ENCODE measurements at regions not wholly inside any gene's neighbourhood (a gene's known extent, or its start where the extent isn't known, plus 50 kb on each side); places are given as distances from the start of the nearest gene placed in this dataset.

DNA sequence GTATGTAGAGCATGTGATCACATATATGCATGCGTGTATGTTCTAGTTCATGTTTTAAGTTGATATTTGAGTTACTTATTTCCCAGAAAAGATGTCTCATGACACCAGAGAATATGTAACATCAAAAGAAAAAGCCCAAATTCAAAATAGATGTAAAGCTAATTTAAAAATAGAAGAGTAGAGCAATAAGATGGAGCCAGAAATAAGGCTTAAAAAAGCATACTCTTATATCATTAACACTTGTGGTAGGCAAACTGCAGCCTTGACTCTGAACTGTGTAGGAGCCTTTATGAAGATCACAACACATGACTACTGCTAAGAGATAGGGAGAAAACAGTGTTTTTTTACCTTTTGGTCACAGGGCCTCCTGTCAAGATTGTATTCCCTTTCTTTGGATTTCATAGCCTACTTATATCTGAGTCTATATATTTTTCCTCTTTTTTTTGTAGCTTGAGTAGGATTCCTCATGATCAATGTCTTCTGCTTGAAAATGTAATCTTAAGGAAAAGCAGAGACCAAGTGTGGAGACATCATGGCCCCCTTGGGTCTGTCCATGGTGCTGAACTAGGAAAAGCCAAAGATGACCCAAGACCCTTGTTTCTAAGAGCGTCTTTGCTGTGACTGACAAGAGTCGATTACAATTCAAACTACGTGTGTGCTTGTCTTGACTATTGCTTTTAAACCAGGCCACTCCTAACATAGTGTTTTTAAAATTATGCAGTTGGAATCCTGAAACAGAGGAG lies 390.4 kb downstream of the SHISA9 start:
- Histone ChIP-seq H3K9me3 (ENCODE audit: control insufficient read depth in 5 of 5, low read length in 5 of 5) (peaks cover 0 to 2% (median 0%) of the 10 kb centered on the region in 5 donors), H3K4me1 (ENCODE audit: control insufficient read depth in 5 of 5, insufficient read depth in 5 of 5, low read length in 5 of 5) (no peaks in the 10 kb centered on the region), H3K9ac (ENCODE audit: low read length in 5 of 5) (no peak overlapping the region), H3K27ac (ENCODE audit: low read depth, low read length) (no peak overlapping the region), H3K4me3 (ENCODE audit: low read depth in 1 of 5, low read length in 5 of 5) (no peak overlapping the region), H3K27me3 (ENCODE audit: control insufficient read depth in 5 of 5, insufficient read depth in 4 of 5, low read length in 5 of 5) (no peaks in the 10 kb centered on the region), H3K36me3 (ENCODE audit: control insufficient read depth in 5 of 5, insufficient read depth in 5 of 5, low read length in 5 of 5) (no peaks in the 10 kb centered on the region)

DNA sequence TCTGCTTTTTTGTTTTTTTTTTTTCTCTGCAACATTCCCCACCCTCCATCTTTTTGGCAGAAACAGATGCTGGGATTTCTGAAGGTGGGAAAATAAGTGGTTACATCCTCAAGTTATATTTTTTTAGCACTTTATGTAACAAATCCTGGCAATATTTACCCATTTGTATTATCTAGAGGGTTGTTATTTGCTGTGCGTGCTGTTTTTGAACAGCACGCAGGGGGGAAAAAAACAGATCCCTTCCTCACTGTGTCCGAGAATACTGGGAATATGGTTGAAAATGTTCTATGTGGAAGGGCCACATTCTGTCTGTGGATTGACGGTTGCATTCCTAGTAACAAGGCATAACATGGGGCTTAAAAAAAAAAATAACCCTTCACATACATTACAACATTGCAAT lies 394.8 kb downstream of the SHISA9 start:
- Histone ChIP-seq H3K4me3 (ENCODE audit: low read depth in 1 of 5, low read length in 5 of 5) (no peak overlapping the region), H3K27ac (ENCODE audit: low read depth, low read length) (no peak overlapping the region), H3K36me3 (ENCODE audit: control insufficient read depth in 5 of 5, insufficient read depth in 5 of 5, low read length in 5 of 5) (no peaks in the 10 kb centered on the region), H3K27me3 (ENCODE audit: control insufficient read depth in 5 of 5, insufficient read depth in 4 of 5, low read length in 5 of 5) (no peaks in the 10 kb centered on the region), H3K4me1 (ENCODE audit: control insufficient read depth in 5 of 5, insufficient read depth in 5 of 5, low read length in 5 of 5) (no peaks in the 10 kb centered on the region), H3K9ac (ENCODE audit: low read length in 5 of 5) (no peak overlapping the region), H3K9me3 (ENCODE audit: control insufficient read depth in 5 of 5, low read length in 5 of 5) (peaks cover 0 to 4% (median 0%) of the 10 kb centered on the region in 5 donors)

DNA sequence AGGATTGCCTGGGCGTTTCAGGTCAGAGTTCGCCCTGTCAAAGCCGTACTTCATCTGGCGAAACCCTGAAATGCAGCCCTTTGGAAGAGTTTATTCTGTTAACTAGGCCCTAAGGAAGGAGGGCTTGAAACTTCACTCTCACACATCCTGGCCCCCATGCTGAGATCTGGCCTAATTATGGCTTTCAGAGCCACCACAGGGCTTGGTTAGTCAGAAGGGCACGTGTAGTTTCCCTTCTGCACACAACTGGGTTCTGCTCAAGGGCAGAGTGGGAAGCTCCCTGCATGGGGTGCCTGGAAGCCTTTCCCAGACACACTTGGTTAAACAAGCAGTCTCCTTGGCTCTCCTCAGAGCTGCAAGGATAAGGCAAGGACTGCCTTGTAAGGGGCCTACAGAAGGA lies 397.3 kb downstream of the SHISA9 start:
- H3K27ac ChIP-seq (ENCODE audit: low read depth, low read length) = no peak overlapping the region
- H3K4me3 ChIP-seq (ENCODE audit: low read depth in 1 of 5, low read length in 5 of 5) = no peak overlapping the region
- H3K9me3 ChIP-seq (ENCODE audit: control insufficient read depth in 5 of 5, low read length in 5 of 5) = peaks cover 0 to 4% (median 0%) of the 10 kb centered on the region in 5 donors
- H3K27me3 ChIP-seq (ENCODE audit: control insufficient read depth in 5 of 5, insufficient read depth in 4 of 5, low read length in 5 of 5) = no peaks in the 10 kb centered on the region
- H3K36me3 ChIP-seq (ENCODE audit: control insufficient read depth in 5 of 5, insufficient read depth in 5 of 5, low read length in 5 of 5) = no peaks in the 10 kb centered on the region
- H3K9ac ChIP-seq (ENCODE audit: low read length in 5 of 5) = no peak overlapping the region
- no peaks in the 10 kb centered on the region for H3K4me1 ChIP-seq (ENCODE audit: control insufficient read depth in 5 of 5, insufficient read depth in 5 of 5, low read length in 5 of 5)

- Histone ChIP-seq H3K27me3 (ENCODE audit: control insufficient read depth in 5 of 5, insufficient read depth in 4 of 5, low read length in 5 of 5) (no peaks in the 10 kb centered on the region), H3K27ac (ENCODE audit: low read depth, low read length) (no peak overlapping the region), H3K4me1 (ENCODE audit: control insufficient read depth in 5 of 5, insufficient read depth in 5 of 5, low read length in 5 of 5) (no peaks in the 10 kb centered on the region), H3K9me3 (ENCODE audit: control insufficient read depth in 5 of 5, low read length in 5 of 5) (peaks cover 0 to 4% (median 0%) of the 10 kb centered on the region in 5 donors), H3K9ac (ENCODE audit: low read length in 5 of 5) (no peak overlapping the region), H3K4me3 (ENCODE audit: low read depth in 1 of 5, low read length in 5 of 5) (no peak overlapping the region), H3K36me3 (ENCODE audit: control insufficient read depth in 5 of 5, insufficient read depth in 5 of 5, low read length in 5 of 5) (no peaks in the 10 kb centered on the region)
Observed at GRCh38 chr16:13300066-13300840, 398.9 kb downstream of the SHISA9 start.

GRCh38 chr16:13305019-13305755 lies 403.8 kb downstream of the SHISA9 start:
- no peaks in the 10 kb centered on the region for H3K36me3 ChIP-seq (ENCODE audit: control insufficient read depth in 5 of 5, insufficient read depth in 5 of 5, low read length in 5 of 5)
- H3K27ac ChIP-seq (ENCODE audit: low read depth, low read length) = no peak overlapping the region
- no peaks in the 10 kb centered on the region for H3K9me3 ChIP-seq (ENCODE audit: control insufficient read depth in 5 of 5, low read length in 5 of 5)
- no peak overlapping the region for H3K9ac ChIP-seq (ENCODE audit: low read length in 5 of 5)
- no peaks in the 10 kb centered on the region for H3K27me3 ChIP-seq (ENCODE audit: control insufficient read depth in 5 of 5, insufficient read depth in 4 of 5, low read length in 5 of 5)
- H3K4me3 ChIP-seq (ENCODE audit: low read depth in 1 of 5, low read length in 5 of 5) = no peak overlapping the region
- H3K4me1 ChIP-seq (ENCODE audit: control insufficient read depth in 5 of 5, insufficient read depth in 5 of 5, low read length in 5 of 5) = no peaks in the 10 kb centered on the region

DNA sequence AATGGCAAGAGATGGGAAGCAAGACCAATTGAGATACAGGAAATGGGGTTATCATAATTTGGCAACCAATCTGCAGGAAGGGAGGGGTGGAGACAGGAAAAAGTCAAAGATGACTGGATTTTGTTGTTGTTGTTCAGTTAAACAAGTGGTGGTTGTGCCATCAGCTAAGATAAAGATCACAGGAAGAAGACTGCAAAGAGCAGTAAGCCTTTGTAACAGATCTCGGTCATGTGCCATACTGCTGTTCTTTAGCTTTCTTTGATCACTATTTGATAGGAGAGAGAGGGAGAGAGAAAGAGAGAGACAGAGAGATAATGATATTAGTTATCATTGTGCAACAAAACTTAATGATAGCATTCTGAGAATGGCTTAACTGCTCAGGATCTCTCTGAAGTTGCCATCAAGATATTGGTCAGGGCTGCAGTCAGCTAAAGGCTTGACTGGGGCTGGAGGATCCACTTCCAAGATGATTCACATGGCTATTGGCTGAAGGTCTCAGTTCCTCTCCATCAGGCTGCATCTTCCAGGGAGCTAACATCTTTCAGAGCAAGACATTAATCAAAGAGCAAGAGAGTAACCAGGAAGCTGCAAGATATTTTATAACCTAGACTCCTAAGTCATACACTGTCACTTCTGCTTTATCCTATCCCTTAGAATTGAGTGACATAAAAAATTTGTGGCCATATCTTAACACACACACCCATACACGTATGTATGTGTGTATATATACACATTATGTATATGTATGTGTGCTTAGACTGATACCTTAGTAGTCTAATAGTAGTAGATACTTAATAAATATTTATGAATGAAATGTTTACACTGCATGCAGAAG lies 405.0 kb downstream of the SHISA9 start:
- H3K9ac ChIP-seq (ENCODE audit: low read length in 5 of 5) = no peak overlapping the region
- no peaks in the 10 kb centered on the region for H3K36me3 ChIP-seq (ENCODE audit: control insufficient read depth in 5 of 5, insufficient read depth in 5 of 5, low read length in 5 of 5)
- no peaks in the 10 kb centered on the region for H3K9me3 ChIP-seq (ENCODE audit: control insufficient read depth in 5 of 5, low read length in 5 of 5)
- H3K27ac ChIP-seq (ENCODE audit: low read depth, low read length) = no peak overlapping the region
- no peak overlapping the region for H3K4me3 ChIP-seq (ENCODE audit: low read depth in 1 of 5, low read length in 5 of 5)
- no peaks in the 10 kb centered on the region for H3K27me3 ChIP-seq (ENCODE audit: control insufficient read depth in 5 of 5, insufficient read depth in 4 of 5, low read length in 5 of 5)
- no peaks in the 10 kb centered on the region for H3K4me1 ChIP-seq (ENCODE audit: control insufficient read depth in 5 of 5, insufficient read depth in 5 of 5, low read length in 5 of 5)

DNA sequence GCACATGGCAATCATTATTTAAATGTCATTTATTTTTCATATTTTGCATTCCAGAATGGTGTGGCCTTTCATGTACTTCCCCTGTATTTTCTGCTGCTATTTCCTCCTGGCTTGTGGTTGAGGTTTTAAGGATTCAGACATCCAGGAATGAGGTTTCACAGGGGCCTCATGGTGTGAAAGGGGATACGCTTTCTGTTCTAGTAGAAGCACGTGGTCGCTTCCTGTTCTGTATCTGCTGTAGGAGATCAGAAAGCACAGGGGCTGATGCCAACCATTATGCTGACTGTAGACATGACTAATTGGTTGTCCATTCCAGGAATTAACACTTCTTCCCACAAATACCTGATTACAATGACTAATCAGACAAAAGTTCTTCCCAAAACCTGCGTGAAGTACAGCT lies 405.9 kb downstream of the SHISA9 start:
- no peaks in the 10 kb centered on the region for H3K36me3 ChIP-seq (ENCODE audit: control insufficient read depth in 5 of 5, insufficient read depth in 5 of 5, low read length in 5 of 5)
- H3K4me3 ChIP-seq (ENCODE audit: low read depth in 1 of 5, low read length in 5 of 5) = no peak overlapping the region
- H3K27ac ChIP-seq (ENCODE audit: low read depth, low read length) = no peak overlapping the region
- no peaks in the 10 kb centered on the region for H3K4me1 ChIP-seq (ENCODE audit: control insufficient read depth in 5 of 5, insufficient read depth in 5 of 5, low read length in 5 of 5)
- H3K9me3 ChIP-seq (ENCODE audit: control insufficient read depth in 5 of 5, low read length in 5 of 5) = no peaks in the 10 kb centered on the region
- H3K27me3 ChIP-seq (ENCODE audit: control insufficient read depth in 5 of 5, insufficient read depth in 4 of 5, low read length in 5 of 5) = no peaks in the 10 kb centered on the region
- no peak overlapping the region for H3K9ac ChIP-seq (ENCODE audit: low read length in 5 of 5)

DNA sequence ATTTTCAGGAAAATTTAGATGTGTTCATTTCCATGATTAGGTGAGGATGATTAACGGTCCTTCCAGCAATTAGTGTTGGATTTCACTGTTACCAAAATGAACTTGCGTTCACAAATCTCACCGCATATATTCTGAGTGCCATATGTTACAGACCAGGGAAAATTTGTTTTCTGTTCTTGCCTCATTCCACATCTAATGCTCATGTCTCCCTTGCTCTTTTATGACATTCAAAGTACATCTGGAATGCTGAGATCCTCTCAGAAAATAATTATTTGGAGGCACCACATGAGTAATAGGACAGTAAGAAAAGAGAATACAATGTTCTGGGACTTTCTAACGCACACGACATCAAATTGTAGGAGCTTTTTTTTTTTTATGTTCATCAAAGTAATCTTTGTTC lies 406.5 kb downstream of the SHISA9 start:
- H3K4me1 ChIP-seq (ENCODE audit: control insufficient read depth in 5 of 5, insufficient read depth in 5 of 5, low read length in 5 of 5) = no peaks in the 10 kb centered on the region
- H3K36me3 ChIP-seq (ENCODE audit: control insufficient read depth in 5 of 5, insufficient read depth in 5 of 5, low read length in 5 of 5) = no peaks in the 10 kb centered on the region
- H3K9ac ChIP-seq (ENCODE audit: low read length in 5 of 5) = no peak overlapping the region
- no peak overlapping the region for H3K27ac ChIP-seq (ENCODE audit: low read depth, low read length)
- no peak overlapping the region for H3K4me3 ChIP-seq (ENCODE audit: low read depth in 1 of 5, low read length in 5 of 5)
- H3K27me3 ChIP-seq (ENCODE audit: control insufficient read depth in 5 of 5, insufficient read depth in 4 of 5, low read length in 5 of 5) = no peaks in the 10 kb centered on the region
- no peaks in the 10 kb centered on the region for H3K9me3 ChIP-seq (ENCODE audit: control insufficient read depth in 5 of 5, low read length in 5 of 5)

DNA sequence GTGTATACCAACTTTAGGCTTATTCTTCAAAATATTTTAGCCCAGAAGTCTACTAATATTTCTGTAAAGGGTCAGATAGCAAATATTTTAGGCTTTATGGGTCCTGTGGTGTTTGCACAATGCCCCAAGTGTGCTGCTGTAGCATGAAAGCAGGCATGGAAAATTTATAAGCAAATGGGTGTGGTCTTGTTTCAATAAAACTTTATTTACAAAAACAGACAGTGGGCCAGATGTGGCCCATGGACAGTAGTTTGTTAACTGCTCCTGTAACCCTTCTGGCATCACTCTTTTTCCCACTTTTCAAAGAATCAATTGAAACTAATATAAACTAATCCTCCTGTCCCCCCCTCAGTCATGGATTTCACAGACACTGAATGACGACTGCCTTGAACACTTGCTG lies 410.7 kb downstream of the SHISA9 start:
- Histone ChIP-seq H3K9me3 (ENCODE audit: control insufficient read depth in 5 of 5, low read length in 5 of 5) (no peaks in the 10 kb centered on the region), H3K27ac (ENCODE audit: low read depth, low read length) (no peak overlapping the region), H3K4me3 (ENCODE audit: low read depth in 1 of 5, low read length in 5 of 5) (no peak overlapping the region), H3K36me3 (ENCODE audit: control insufficient read depth in 5 of 5, insufficient read depth in 5 of 5, low read length in 5 of 5) (no peaks in the 10 kb centered on the region), H3K9ac (ENCODE audit: low read length in 5 of 5) (no peak overlapping the region), H3K4me1 (ENCODE audit: control insufficient read depth in 5 of 5, insufficient read depth in 5 of 5, low read length in 5 of 5) (peaks cover 0 to 6% (median 0%) of the 10 kb centered on the region in 5 donors), H3K27me3 (ENCODE audit: control insufficient read depth in 5 of 5, insufficient read depth in 4 of 5, low read length in 5 of 5) (peaks cover 0 to 3% (median 0%) of the 10 kb centered on the region in 5 donors)
